HG03432 (cell line): ENCODE measurements at regions not wholly inside any gene's neighbourhood (a gene's known extent, or its start where the extent isn't known, plus 50 kb on each side); places are given as distances from the start of the nearest gene placed in this dataset.
"Not testable (repeated sequence)": the region's sequence is repeated elsewhere in the genome, so short reads cannot be mapped to it uniquely, and the experiment has no call there.

Experiments
- ATAC-seq: cut with Tn5 transposase; IDR thresholded peaks from one replicate; pipeline ENCODE4 v1.9.1; 2021; ENCODE audit warnings: mild to moderate bottlenecking, moderate library complexity; ENCODE audit not compliant: unreplicated experiment

GRCh38 chr16:49939495-49939894 is 83.6 kb upstream of the ZNF423 start:
- no peak for ATAC-seq

- no peak for ATAC-seq
Observed at GRCh38 chr16:49940464-49941224, 84.4 kb upstream of the CNEP1R1 start.

GRCh38 chr16:49944221-49944620 is 80.8 kb upstream of the CNEP1R1 start:
- no peak for ATAC-seq

- no peak for ATAC-seq
Observed at GRCh38 chr16:49947907-49948678, 76.9 kb upstream of the CNEP1R1 start.

GRCh38 chr16:49951574-49952195 is 73.3 kb upstream of the CNEP1R1 start:
- ATAC-seq: no peak

GRCh38 chr16:49952386-49952785 is 72.6 kb upstream of the CNEP1R1 start:
- no peak for ATAC-seq

GRCh38 chr16:49953090-49953489 is 71.9 kb upstream of the CNEP1R1 start:
- ATAC-seq: no peak

GRCh38 chr16:49955858-49956257 is 69.2 kb upstream of the CNEP1R1 start:
- ATAC-seq: no peak

GRCh38 chr16:49956915-49957314 is 68.1 kb upstream of the CNEP1R1 start:
- no peak for ATAC-seq

GRCh38 chr16:49958448-49958847 is 66.6 kb upstream of the CNEP1R1 start:
- no peak for ATAC-seq

- ATAC-seq: no peak
Observed at GRCh38 chr16:49959552-49960277, 65.3 kb upstream of the CNEP1R1 start.

- no peak for ATAC-seq
Observed at GRCh38 chr16:49961089-49961488, 63.9 kb upstream of the CNEP1R1 start.

- ATAC-seq: not testable (repeated sequence)
Observed at GRCh38 chr16:49962566-49962965, 62.5 kb upstream of the CNEP1R1 start.

- ATAC-seq: no peak
Observed at GRCh38 chr16:49964316-49964715, 60.7 kb upstream of the CNEP1R1 start.

- ATAC-seq: no peak
Observed at GRCh38 chr16:49964973-49965372, 60.1 kb upstream of the CNEP1R1 start.

GRCh38 chr16:49967012-49967559 is 57.9 kb upstream of the CNEP1R1 start:
- no peak for ATAC-seq

GRCh38 chr16:49969091-49970030 is 55.7 kb upstream of the CNEP1R1 start:
- ATAC-seq: no peak

- no peak for ATAC-seq
Observed at GRCh38 chr16:49970797-49971431, 54.1 kb upstream of the CNEP1R1 start.

GRCh38 chr16:49972280-49972679 is 52.7 kb upstream of the CNEP1R1 start:
- ATAC-seq: no peak
